Prostate gland (tissue), 2 donors: ENCODE measurements at regions not wholly inside any gene's neighbourhood (a gene's known extent, or its start where the extent isn't known, plus 50 kb on each side); places are given as distances from the start of the nearest gene placed in this dataset.

Experiments
- DNase-seq: peaks from one replicate; pipeline ENCODE4 v3.0.0-alpha.2; 2019; ENCODE audit warnings: low spot score
- H3K27ac ChIP-seq, 2 donors: fragments of 200-600 bp; sonication (generic); 2 replicates each; pipeline ENCODE4 v1.5.1; 2017 to 2019
- H3K27me3 ChIP-seq: fragments of 200-600 bp; sonication (generic); replicated peaks from 2 replicates; pipeline ENCODE4 v1.5.1; 2019; ENCODE audit not compliant: insufficient read depth
- H3K36me3 ChIP-seq, 2 donors: fragments of 200-600 bp; sonication (generic); 1 replicate in 1 of 2; 2 replicates in 1 of 2; pipeline versions ENCODE4 v1.5.1 to v1.8.1; 2017 to 2019
- H3K4me1 ChIP-seq: fragments of 200-600 bp; sonication (generic); replicated peaks from 2 replicates; pipeline ENCODE4 v1.5.1; 2019
- H3K4me3 ChIP-seq, 2 donors: fragments of 200-600 bp; sonication (generic); 2 replicates each; pipeline ENCODE4 v1.5.1; 2017 to 2019
- H3K9me3 ChIP-seq: fragments of 200-600 bp; sonication (generic); 2 replicates; pipeline ENCODE4 v1.5.1; 2017
- CTCF ChIP-seq, 4 experiments: fragments of 200-600 bp in 2 of 4; fragments of 450-650 bp in 2 of 4; sonication (generic) in 2 of 4; IDR thresholded peaks; 1 replicate in 3 of 4; 2 replicates in 1 of 4; pipeline ENCODE4 v1.5.1; 2016 to 2019; ENCODE audit warnings: antibody characterized with exemption in 4 of 4, mild to moderate bottlenecking in 2 of 4, moderate library complexity in 2 of 4
- POLR2A ChIP-seq: fragments of 450-650 bp; IDR thresholded peaks from one replicate; pipeline ENCODE4 v1.6.1; 2016; ENCODE audit warnings: antibody characterized with exemption, mild to moderate bottlenecking
- POLR2AphosphoS5 ChIP-seq: sonication (generic); formaldehyde crosslinking; IDR thresholded peaks from one replicate; pipeline ENCODE4 v1.6.1; 2017; ENCODE audit warnings: antibody characterized with exemption
- WGBS: methylation state at CpG from one replicate; pipeline ENCODE4 v1.1.5; 2018; 5-methylcytosine and 5-hydroxymethylcytosine counted together
- intact Hi-C: fragments of 100-400 bp; cut with DNase I; formaldehyde crosslinking; loops from one replicate; pipeline ENCODE4 v1.14.2; 2022

- no peak for DNase-seq
- Histone ChIP-seq H3K27me3 (no peaks in the 10 kb centered on the region), H3K9me3 (no peaks in the 10 kb centered on the region), H3K4me1 (no peaks in the 10 kb centered on the region), H3K36me3 (no peaks in the 10 kb centered on the region), H3K4me3 (no peak overlapping the region), H3K27ac (no peak overlapping the region)
- intact Hi-C loops = no loop called here
- TF ChIP-seq POLR2AphosphoS5 (no peak), CTCF (IDR thresholded peaks at IDR 0.05) (no peak), POLR2A (no peak)
- WGBS = 80% methylated on average over 1 of the region's 1 CpG
These were observed 50.5 kb upstream of the HSPA12A start for GRCh38 chr10:116792817-116793216.

GRCh38 chr10:116796469-116796868 is 52.8 kb upstream of the ENO4 start:
- Histone ChIP-seq H3K27me3 (no peaks in the 10 kb centered on the region), H3K4me1 (no peaks in the 10 kb centered on the region), H3K27ac (no peak overlapping the region), H3K36me3 (no peaks in the 10 kb centered on the region), H3K9me3 (no peaks in the 10 kb centered on the region), H3K4me3 (no peak overlapping the region)
- intact Hi-C loops = loop anchor here (2.0 kb wide), 1 partner anchor 378 kb away; no protein-coding TSS in a partner anchor
- WGBS = 63% methylated on average over 5 of the region's 5 CpGs
- no peak for DNase-seq
- no peak for TF ChIP-seq POLR2A
- TF ChIP-seq POLR2AphosphoS5 = no peak
- no peak for TF ChIP-seq CTCF (IDR thresholded peaks at IDR 0.05)

GRCh38 chr10:116796910-116797513 is 52.3 kb upstream of the ENO4 start:
- H3K36me3 ChIP-seq = no peaks in the 10 kb centered on the region
- no peak overlapping the region for H3K27ac ChIP-seq
- WGBS = 28% methylated on average over 9 of the region's 9 CpGs
- no peaks in the 10 kb centered on the region for H3K27me3 ChIP-seq
- peak; percentile 56 for DNase-seq
- H3K9me3 ChIP-seq = no peaks in the 10 kb centered on the region
- TF ChIP-seq CTCF (IDR thresholded peaks at IDR 0.05) = peak; percentile 89 to 93 (median 90)
- no peak for TF ChIP-seq POLR2AphosphoS5
- H3K4me1 ChIP-seq = no peaks in the 10 kb centered on the region
- no peak overlapping the region for H3K4me3 ChIP-seq
- intact Hi-C loops = loop anchor here (2.0 kb wide), 1 partner anchor 378 kb away; no protein-coding TSS in a partner anchor

- DNase-seq = no peak
- no peaks in the 10 kb centered on the region for H3K9me3 ChIP-seq
- H3K27me3 ChIP-seq = no peaks in the 10 kb centered on the region
- H3K27ac ChIP-seq = no peak overlapping the region
- 82% methylated on average over 6 of the region's 6 CpGs for WGBS
- H3K36me3 ChIP-seq = no peaks in the 10 kb centered on the region
- intact Hi-C loops = no loop called here
- H3K4me1 ChIP-seq = no peaks in the 10 kb centered on the region
- H3K4me3 ChIP-seq = no peak overlapping the region
- TF ChIP-seq CTCF (IDR thresholded peaks at IDR 0.05) (no peak), POLR2AphosphoS5 (no peak), POLR2A (no peak)
These were observed 50.4 kb upstream of the ENO4 start for GRCh38 chr10:116798859-116799258.
